ENCODE measurements at regions not wholly inside any gene's neighbourhood (a gene's known extent, or its start where the extent isn't known, plus 50 kb on each side); places are given as distances from the start of the nearest gene placed in this dataset.

- FAIRE-seq (no peak), DNase-seq (ENCODE audit: low read depth in 1 of 2, low spot score in 1 of 2) (no peak), ATAC-seq (no peak)
- CTCF ChIA-PET: interaction anchor here (0.9 kb wide), 1 partner anchor 32 kb away, joined by 3 read pairs; no protein-coding TSS in a partner anchor
- peaks cover 11% of the 10 kb centered on the region for H3K4me1 ChIP-seq
- no peak overlapping the region for H3K27ac ChIP-seq
- no peak overlapping the region for H3K4me2 ChIP-seq
- POLR2A ChIA-PET: no interaction called here
- TF ChIP-seq RCOR1 (IDR thresholded peaks at IDR 0.05; ENCODE audit: low read depth, low read length) (no peak), SMC3 (IDR thresholded peaks at IDR 0.05) (no peak), EHF (CRISPR knock-in tag; IDR thresholded peaks at IDR 0.05) (no peak), HES2 (IDR thresholded peaks at IDR 0.05) (no peak), ZC3H11A (IDR thresholded peaks at IDR 0.05) (no peak), RARB (CRISPR knock-in tag; IDR thresholded peaks at IDR 0.05) (no peak), BHLHE40 (IDR thresholded peaks at IDR 0.05; ENCODE audit: low read depth, low read length) (no peak), CBX2 (IDR thresholded peaks at IDR 0.05; ENCODE audit: borderline replicate concordance, low read depth) (no peak), JUNB (IDR thresholded peaks at IDR 0.05) (no peak), ESRRA (IDR thresholded peaks at IDR 0.05; ENCODE audit: borderline replicate concordance, low read length) (no peak), RAD21 (conservative IDR thresholded peaks at IDR 0.05 in 1 of 2, IDR thresholded peaks at IDR 0.05 in 1 of 2) (no peak), POLR2A (IDR thresholded peaks at IDR 0.05; ENCODE audit: low read length) (no peak), ZSCAN20 (CRISPR knock-in tag; IDR thresholded peaks at IDR 0.05) (no peak), MYC (IDR thresholded peaks at IDR 0.05; ENCODE audit: borderline replicate concordance, low read length) (no peak), CBX8 (IDR thresholded peaks at IDR 0.05) (no peak), SREBF2 (IDR thresholded peaks at IDR 0.05) (no peak), HDAC2 (IDR thresholded peaks at IDR 0.05) (no peak), ZNF302 (CRISPR knock-in tag; IDR thresholded peaks at IDR 0.05) (no peak), FOXS1 (CRISPR knock-in tag; IDR thresholded peaks at IDR 0.05) (no peak)
- no peak overlapping the region for H3K4me3 ChIP-seq
- peaks cover 3% of the 10 kb centered on the region; the same call in 1 of the 3 replicates for H3K9me3 ChIP-seq
Measured at GRCh38 chr5:96232602-96233001, 200.4 kb downstream of the PCSK1 start.

GRCh38 chr5:96229188-96229587 lies 203.9 kb downstream of the PCSK1 start:
- whole genome bisulfite sequencing (ENCODE audit: missing lambda C conversion rate): 68% methylated on average over 3 of the region's 3 CpGs
- H3K27ac ChIP-seq: no peak overlapping the region

More at GRCh38 chr5:96229188-96229587, 203.9 kb downstream of the PCSK1 start:
- Histone ChIP-seq H3K4me1 (peaks cover 24% of the 10 kb centered on the region), H3K4me3 (no peak overlapping the region), H3K9me3 (peaks cover 3% of the 10 kb centered on the region; the same call in 1 of the 3 replicates), H3K4me2 (no peak overlapping the region)
- no peak for ATAC-seq
- TF ChIP-seq HOXB13 (CRISPR knock-in tag; IDR thresholded peaks at IDR 0.05; ENCODE audit: low read depth) (no peak), RAD21 (conservative IDR thresholded peaks at IDR 0.05 in 1 of 2, IDR thresholded peaks at IDR 0.05 in 1 of 2) (no peak), POLR2A (IDR thresholded peaks at IDR 0.05; ENCODE audit: low read length) (no peak), ZSCAN20 (CRISPR knock-in tag; IDR thresholded peaks at IDR 0.05) (no peak), BCL3 (IDR thresholded peaks at IDR 0.05) (no peak), USF2 (IDR thresholded peaks at IDR 0.05) (no peak), EHF (CRISPR knock-in tag; IDR thresholded peaks at IDR 0.05) (no peak), RCOR1 (IDR thresholded peaks at IDR 0.05; ENCODE audit: low read depth, low read length) (no peak), NR3C1 (IDR thresholded peaks at IDR 0.05) (no peak), ZFP36 (IDR thresholded peaks at IDR 0.05; ENCODE audit: borderline replicate concordance, partially characterized antibody) (no peak), CHD4 (IDR thresholded peaks at IDR 0.05; ENCODE audit: borderline replicate concordance) (no peak), ZC3H11A (IDR thresholded peaks at IDR 0.05) (no peak), RNF2 (IDR thresholded peaks at IDR 0.05; ENCODE audit: borderline replicate concordance, low read depth) (no peak), CTCF (IDR thresholded peaks at IDR 0.05) (no peak), E2F6 (IDR thresholded peaks at IDR 0.05; ENCODE audit: borderline replicate concordance, low read depth) (no peak), RFX5 (IDR thresholded peaks at IDR 0.05) (no peak), FOSL2 (IDR thresholded peaks at IDR 0.05) (no peak), FOSL2 (CRISPR knock-in tag; IDR thresholded peaks at IDR 0.05) (no peak), MYC (IDR thresholded peaks at IDR 0.05; ENCODE audit: borderline replicate concordance, low read length) (no peak)
- POLR2A ChIA-PET: no interaction called here
- CTCF ChIA-PET: interaction anchor here (0.9 to 1.4 kb wide), 2 partner anchors 16 to 19 kb away, joined by 3 read pairs; no protein-coding TSS in a partner anchor
- DNase-seq (ENCODE audit: low read depth in 1 of 2, low spot score in 1 of 2): no peak
- FAIRE-seq: no peak

Data from A549 (cell line).